ENCODE measurements at regions not wholly inside any gene's neighbourhood (a gene's known extent, or its start where the extent isn't known, plus 50 kb on each side); places are given as distances from the start of the nearest gene placed in this dataset.

DNA sequence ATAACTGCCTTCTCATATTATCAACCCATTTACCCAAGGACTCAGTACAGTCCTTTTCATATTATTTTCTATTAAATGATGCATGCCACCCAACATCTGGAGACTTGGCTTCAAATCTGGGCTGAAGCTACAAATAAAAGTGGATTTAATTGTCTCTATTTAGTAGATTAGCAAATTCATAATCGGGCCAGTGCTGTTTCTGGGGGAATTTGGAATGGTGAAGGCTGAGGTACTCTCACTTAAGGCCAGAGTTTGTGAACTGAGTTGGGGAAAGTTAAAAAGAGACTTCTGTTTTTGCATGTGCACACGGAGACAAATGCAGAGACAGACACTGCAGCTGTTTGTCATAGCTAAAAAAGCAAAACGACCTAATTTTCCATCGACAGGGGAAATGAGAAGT is 100.9 kb downstream of the PFDN4 start:
- Histone ChIP-seq H3F3A (replicated peaks; ENCODE audit: low read depth) (no peaks in the 10 kb centered on the region), H3K4me2 (no peak overlapping the region), H4K20me1 (replicated peaks; ENCODE audit: insufficient read depth) (no peaks in the 10 kb centered on the region), H3K4me3 (no peak overlapping the region), H3K27ac (ENCODE audit: low read depth) (no peak overlapping the region), H3K9me2 (ENCODE audit: insufficient read depth) (peaks cover 11% of the 10 kb centered on the region; the same call in 1 of the 2 replicates), H3K79me2 (replicated peaks; ENCODE audit: insufficient read depth) (no peaks in the 10 kb centered on the region), H3K27me3 (ENCODE audit: insufficient read depth) (no peaks in the 10 kb centered on the region), H3K36me3 (ENCODE audit: insufficient read depth) (no peaks in the 10 kb centered on the region), H3K4me1 (ENCODE audit: insufficient read depth) (no peaks in the 10 kb centered on the region), H2AFZ (no peak overlapping the region)
- DNase-seq (ENCODE audit: low spot score) (no peak), ATAC-seq (no peak)
- Mint-ChIP-seq H3K36me3 (ENCODE audit: low read depth) (no peaks in the 10 kb centered on the region), H3K4me3 (no peak overlapping the region), H3K9me3 (no peaks in the 10 kb centered on the region), H3K4me1 (no peaks in the 10 kb centered on the region; the same call in 1 of the 3 replicates), H3K27ac (no peak overlapping the region), H3K27me3 (ENCODE audit: insufficient read depth, low read depth, poor library complexity) (no peaks in the 10 kb centered on the region)
- TF ChIP-seq EZH2 (IDR thresholded peaks at IDR 0.05; ENCODE audit: low read depth, unreplicated experiment) (no peak), NANOG (IDR thresholded peaks at IDR 0.05; ENCODE audit: borderline replicate concordance) (no peak), ZNF114 (CRISPR knock-in tag; IDR thresholded peaks at IDR 0.05) (no peak), CTCF (conservative IDR thresholded peaks at IDR 0.05; ENCODE audit: low read depth in 2 of 2) (no peak), STAT1 (IDR thresholded peaks at IDR 0.05; ENCODE audit: unreplicated experiment) (no peak), JUNB (IDR thresholded peaks at IDR 0.05; ENCODE audit: unreplicated experiment) (no peak), EZH2phosphoT487 (IDR thresholded peaks at IDR 0.05; ENCODE audit: unreplicated experiment) (no peak), ETS1 (IDR thresholded peaks at IDR 0.05) (no peak), CREB1 (CRISPR knock-in tag; IDR thresholded peaks at IDR 0.05; ENCODE audit: low read depth) (no peak), POLR2AphosphoS5 (IDR thresholded peaks at IDR 0.05; ENCODE audit: low read depth) (no peak), ZNF331 (CRISPR knock-in tag; IDR thresholded peaks at IDR 0.05; ENCODE audit: low read depth) (no peak), ZNF462 (CRISPR knock-in tag; IDR thresholded peaks at IDR 0.05) (no peak)
- TF ChIP-seq, protein P1, sequence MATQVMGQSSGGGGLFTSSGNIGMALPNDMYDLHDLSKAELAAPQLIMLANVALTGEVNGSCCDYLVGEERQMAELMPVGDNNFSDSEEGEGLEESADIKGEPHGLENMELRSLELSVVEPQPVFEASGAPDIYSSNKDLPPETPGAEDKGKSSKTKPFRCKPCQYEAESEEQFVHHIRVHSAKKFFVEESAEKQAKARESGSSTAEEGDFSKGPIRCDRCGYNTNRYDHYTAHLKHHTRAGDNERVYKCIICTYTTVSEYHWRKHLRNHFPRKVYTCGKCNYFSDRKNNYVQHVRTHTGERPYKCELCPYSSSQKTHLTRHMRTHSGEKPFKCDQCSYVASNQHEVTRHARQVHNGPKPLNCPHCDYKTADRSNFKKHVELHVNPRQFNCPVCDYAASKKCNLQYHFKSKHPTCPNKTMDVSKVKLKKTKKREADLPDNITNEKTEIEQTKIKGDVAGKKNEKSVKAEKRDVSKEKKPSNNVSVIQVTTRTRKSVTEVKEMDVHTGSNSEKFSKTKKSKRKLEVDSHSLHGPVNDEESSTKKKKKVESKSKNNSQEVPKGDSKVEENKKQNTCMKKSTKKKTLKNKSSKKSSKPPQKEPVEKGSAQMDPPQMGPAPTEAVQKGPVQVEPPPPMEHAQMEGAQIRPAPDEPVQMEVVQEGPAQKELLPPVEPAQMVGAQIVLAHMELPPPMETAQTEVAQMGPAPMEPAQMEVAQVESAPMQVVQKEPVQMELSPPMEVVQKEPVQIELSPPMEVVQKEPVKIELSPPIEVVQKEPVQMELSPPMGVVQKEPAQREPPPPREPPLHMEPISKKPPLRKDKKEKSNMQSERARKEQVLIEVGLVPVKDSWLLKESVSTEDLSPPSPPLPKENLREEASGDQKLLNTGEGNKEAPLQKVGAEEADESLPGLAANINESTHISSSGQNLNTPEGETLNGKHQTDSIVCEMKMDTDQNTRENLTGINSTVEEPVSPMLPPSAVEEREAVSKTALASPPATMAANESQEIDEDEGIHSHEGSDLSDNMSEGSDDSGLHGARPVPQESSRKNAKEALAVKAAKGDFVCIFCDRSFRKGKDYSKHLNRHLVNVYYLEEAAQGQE (IDR thresholded peaks at IDR 0.05; ENCODE audit: unreplicated experiment) = no peak

All from GM23338 (cell line).